ENCODE measurements at regions not wholly inside any gene's neighbourhood (a gene's known extent, or its start where the extent isn't known, plus 50 kb on each side); places are given as distances from the start of the nearest gene placed in this dataset.
"Not testable (repeated sequence)": the region's sequence is repeated elsewhere in the genome, so short reads cannot be mapped to it uniquely, and the experiment has no call there.

GRCh38 chr6:94902974-94903628 lies 674.2 kb upstream of the MANEA start:
- no peak for DNase-seq (ENCODE audit: low read depth, low spot score)
- no peak overlapping the region for H3K4me3 ChIP-seq (ENCODE audit: low read length)

GRCh38 chr6:94899191-94899590 lies 678.1 kb upstream of the MANEA start:
- no peak overlapping the region for H3K4me3 ChIP-seq (ENCODE audit: low read length)
- DNase-seq (ENCODE audit: low read depth, low spot score): no peak

GRCh38 chr6:94894300-94894699 lies 683.0 kb upstream of the MANEA start:
- DNase-seq (ENCODE audit: low read depth, low spot score): no peak
- H3K4me3 ChIP-seq (ENCODE audit: low read length): no peak overlapping the region

GRCh38 chr6:94893327-94893726 lies 684.0 kb upstream of the MANEA start:
- no peak overlapping the region for H3K4me3 ChIP-seq (ENCODE audit: low read length)
- no peak for DNase-seq (ENCODE audit: low read depth, low spot score)

GRCh38 chr6:94873819-94874218 lies 703.5 kb upstream of the MANEA start:
- H3K4me3 ChIP-seq (ENCODE audit: low read length); DNase-seq (ENCODE audit: low read depth, low spot score): not testable (repeated sequence)

GRCh38 chr6:94862112-94862511 lies 715.2 kb upstream of the MANEA start:
- H3K4me3 ChIP-seq (ENCODE audit: low read length): no peak overlapping the region
- no peak for DNase-seq (ENCODE audit: low read depth, low spot score)

GRCh38 chr6:94859924-94860323 lies 717.4 kb upstream of the MANEA start:
- DNase-seq (ENCODE audit: low read depth, low spot score): no peak
- H3K4me3 ChIP-seq (ENCODE audit: low read length): no peak overlapping the region

GRCh38 chr6:94856999-94857398 lies 720.3 kb upstream of the MANEA start:
- not testable (repeated sequence) for H3K4me3 ChIP-seq (ENCODE audit: low read length); DNase-seq (ENCODE audit: low read depth, low spot score)

GRCh38 chr6:94851329-94851728 lies 726.0 kb upstream of the MANEA start:
- H3K4me3 ChIP-seq (ENCODE audit: low read length); DNase-seq (ENCODE audit: low read depth, low spot score): not testable (repeated sequence)

- no peak overlapping the region for H3K4me3 ChIP-seq (ENCODE audit: low read length)
- no peak for DNase-seq (ENCODE audit: low read depth, low spot score)
Measured at GRCh38 chr6:94845742-94846141, 731.6 kb upstream of the MANEA start.

GRCh38 chr6:94835264-94835663 lies 742.1 kb upstream of the MANEA start:
- no peak for DNase-seq (ENCODE audit: low read depth, low spot score)
- no peak overlapping the region for H3K4me3 ChIP-seq (ENCODE audit: low read length)

GRCh38 chr6:94813806-94814205 lies 763.5 kb upstream of the MANEA start:
- no peak overlapping the region for H3K4me3 ChIP-seq (ENCODE audit: low read length)
- no peak for DNase-seq (ENCODE audit: low read depth, low spot score)

- H3K4me3 ChIP-seq (ENCODE audit: low read length): no peak overlapping the region
- no peak for DNase-seq (ENCODE audit: low read depth, low spot score)
Measured at GRCh38 chr6:94801344-94801743, 776.0 kb upstream of the MANEA start.

GRCh38 chr6:94785514-94785913 lies 791.8 kb upstream of the MANEA start:
- no peak overlapping the region for H3K4me3 ChIP-seq (ENCODE audit: low read length)
- no peak for DNase-seq (ENCODE audit: low read depth, low spot score)

GRCh38 chr6:94785081-94785480 lies 792.3 kb upstream of the MANEA start:
- H3K4me3 ChIP-seq (ENCODE audit: low read length): not testable (repeated sequence)
- peak; percentile 5 for DNase-seq (ENCODE audit: low read depth, low spot score)

- no peak overlapping the region for H3K4me3 ChIP-seq (ENCODE audit: low read length)
- DNase-seq (ENCODE audit: low read depth, low spot score): no peak
Measured at GRCh38 chr6:94769197-94769596, 808.1 kb upstream of the MANEA start.

GRCh38 chr6:94751641-94752329 lies 825.5 kb upstream of the MANEA start:
- no peak overlapping the region for H3K4me3 ChIP-seq (ENCODE audit: low read length)
- DNase-seq (ENCODE audit: low read depth, low spot score): no peak

- no peak for DNase-seq (ENCODE audit: low read depth, low spot score)
- H3K4me3 ChIP-seq (ENCODE audit: low read length): no peak overlapping the region
Measured at GRCh38 chr6:94736236-94736635, 841.1 kb upstream of the MANEA start.

GRCh38 chr6:94735270-94735669 lies 842.1 kb upstream of the MANEA start:
- H3K4me3 ChIP-seq (ENCODE audit: low read length): no peak overlapping the region
- DNase-seq (ENCODE audit: low read depth, low spot score): no peak

- DNase-seq (ENCODE audit: low read depth, low spot score): no peak
Measured at GRCh38 chr6:94734751-94735150, 842.6 kb upstream of the MANEA start.

GRCh38 chr6:94733066-94733465 lies 844.3 kb upstream of the MANEA start:
- H3K4me3 ChIP-seq (ENCODE audit: low read length): no peak overlapping the region
- no peak for DNase-seq (ENCODE audit: low read depth, low spot score)

More at GRCh38 chr6:94734751-94735150, 842.6 kb upstream of the MANEA start:
- no peak overlapping the region for H3K4me3 ChIP-seq (ENCODE audit: low read length)
